ENCODE measurements at regions not wholly inside any gene's neighbourhood (a gene's known extent, or its start where the extent isn't known, plus 50 kb on each side); places are given as distances from the start of the nearest gene placed in this dataset.

DNA sequence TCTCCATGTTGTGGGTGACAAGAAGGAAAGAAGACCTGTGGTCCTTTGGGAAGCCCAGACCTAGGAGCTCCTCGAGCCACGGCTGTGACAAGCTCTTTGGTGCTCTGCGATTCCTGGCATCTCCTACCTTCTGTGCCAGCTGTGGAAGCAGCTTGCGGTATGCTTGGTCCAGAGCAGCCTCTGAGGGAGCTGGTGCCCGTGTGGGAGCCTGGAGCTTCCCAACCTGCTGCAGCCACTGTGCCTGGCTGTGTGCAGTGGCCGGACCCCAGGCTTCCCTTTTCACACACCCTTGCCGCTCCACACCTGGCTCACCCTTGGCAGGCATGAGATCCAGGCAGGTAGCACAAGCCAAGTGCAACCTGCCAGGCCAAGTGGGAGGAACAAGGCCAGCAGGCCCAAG, 1328.6 kb upstream of the SLC39A10 start:
- TF ChIP-seq MYC (IDR thresholded peaks at IDR 0.05; ENCODE audit: low read depth, low read length): no peak
- no peak for TF ChIP-seq EZH2 (IDR thresholded peaks at IDR 0.05; ENCODE audit: borderline replicate concordance, low read depth, low read length, severe bottlenecking)
- no peak for TF ChIP-seq GATA2 (IDR thresholded peaks at IDR 0.05; ENCODE audit: insufficient read depth, insufficient read length, low read depth, low read length)
- no peak for TF ChIP-seq JUN (IDR thresholded peaks at IDR 0.05; ENCODE audit: borderline replicate concordance, insufficient read depth, insufficient read length, low read depth)
- no peak for TF ChIP-seq POLR2A (IDR thresholded peaks at IDR 0.05; ENCODE audit: low read depth, low read length)
- TF ChIP-seq, protein P1, sequence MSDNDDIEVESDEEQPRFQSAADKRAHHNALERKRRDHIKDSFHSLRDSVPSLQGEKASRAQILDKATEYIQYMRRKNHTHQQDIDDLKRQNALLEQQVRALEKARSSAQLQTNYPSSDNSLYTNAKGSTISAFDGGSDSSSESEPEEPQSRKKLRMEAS (IDR thresholded peaks at IDR 0.05; ENCODE audit: insufficient read depth, insufficient read length): no peak
- no peak for TF ChIP-seq POLR2AphosphoS5 (IDR thresholded peaks at IDR 0.05; ENCODE audit: insufficient read depth, low read depth, low read length)
- TF ChIP-seq, protein P2, sequence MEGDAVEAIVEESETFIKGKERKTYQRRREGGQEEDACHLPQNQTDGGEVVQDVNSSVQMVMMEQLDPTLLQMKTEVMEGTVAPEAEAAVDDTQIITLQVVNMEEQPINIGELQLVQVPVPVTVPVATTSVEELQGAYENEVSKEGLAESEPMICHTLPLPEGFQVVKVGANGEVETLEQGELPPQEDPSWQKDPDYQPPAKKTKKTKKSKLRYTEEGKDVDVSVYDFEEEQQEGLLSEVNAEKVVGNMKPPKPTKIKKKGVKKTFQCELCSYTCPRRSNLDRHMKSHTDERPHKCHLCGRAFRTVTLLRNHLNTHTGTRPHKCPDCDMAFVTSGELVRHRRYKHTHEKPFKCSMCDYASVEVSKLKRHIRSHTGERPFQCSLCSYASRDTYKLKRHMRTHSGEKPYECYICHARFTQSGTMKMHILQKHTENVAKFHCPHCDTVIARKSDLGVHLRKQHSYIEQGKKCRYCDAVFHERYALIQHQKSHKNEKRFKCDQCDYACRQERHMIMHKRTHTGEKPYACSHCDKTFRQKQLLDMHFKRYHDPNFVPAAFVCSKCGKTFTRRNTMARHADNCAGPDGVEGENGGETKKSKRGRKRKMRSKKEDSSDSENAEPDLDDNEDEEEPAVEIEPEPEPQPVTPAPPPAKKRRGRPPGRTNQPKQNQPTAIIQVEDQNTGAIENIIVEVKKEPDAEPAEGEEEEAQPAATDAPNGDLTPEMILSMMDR (IDR thresholded peaks at IDR 0.05; ENCODE audit: extremely low read depth in 1 of 2, insufficient read depth in 1 of 2, low read depth in 1 of 2, low read length in 2 of 2): no peak
- TF ChIP-seq FOS (IDR thresholded peaks at IDR 0.05; ENCODE audit: borderline replicate concordance, insufficient read depth, low read length): no peak
- no peaks in the 10 kb centered on the region for H3K4me1 ChIP-seq (ENCODE audit: control insufficient read depth, extremely low read depth, insufficient read depth, low read length)

More for the DNA sequence above, 1328.6 kb upstream of the SLC39A10 start:
- H3K9me3 ChIP-seq (replicated peaks; ENCODE audit: control insufficient read depth, insufficient read depth, low read length): no peaks in the 10 kb centered on the region
- no peaks in the 10 kb centered on the region for H3K36me3 ChIP-seq (ENCODE audit: control insufficient read depth in 2 of 2, extremely low read depth in 1 of 2, insufficient read depth in 2 of 2, low read length in 2 of 2)
- ChIA-PET POLR2A (no interaction called here), CTCF (no interaction called here)
- no peak overlapping the region for H2AFZ ChIP-seq (ENCODE audit: low read depth, low read length)
- no TSS peak for BruUV-seq (replicated peaks)
- H3K4me2 ChIP-seq (ENCODE audit: insufficient read depth, low read length): no peak overlapping the region
- intact Hi-C loops (cut with micrococcal nuclease): no loop called here
- H3K9me1 ChIP-seq (replicated peaks; ENCODE audit: control insufficient read depth, extremely low read depth, insufficient read depth, low read length): no peaks in the 10 kb centered on the region
- no peaks in the 10 kb centered on the region for H4K20me1 ChIP-seq (replicated peaks; ENCODE audit: control insufficient read depth, extremely low read depth, insufficient read depth, low read length)
- H3K27me3 ChIP-seq (ENCODE audit: control insufficient read depth in 2 of 2, insufficient read depth in 2 of 2, low read length in 2 of 2): no peaks in the 10 kb centered on the region
- FAIRE-seq (no peak), DNase-seq (ENCODE audit: low read depth, low spot score) (no peak)
- dilution Hi-C loops (cut with MboI; ENCODE audit: extremely low pct_ligation_motif_present, low sequenced_read_pairs): no loop called here
- no peak overlapping the region for H3K9ac ChIP-seq (replicated peaks; ENCODE audit: extremely low read depth, insufficient read depth, low read length)
- no peaks in the 10 kb centered on the region for H3K79me2 ChIP-seq (ENCODE audit: control insufficient read depth, insufficient read depth, low read length)
- H3K27ac ChIP-seq (ENCODE audit: insufficient read depth, low read depth, low read length): no peak overlapping the region
- no peak overlapping the region for H3K4me3 ChIP-seq (replicated peaks in 1 of 3; ENCODE audit: insufficient read depth in 1 of 3, low read depth in 1 of 3, low read length in 3 of 3)

Data from endothelial cell of umbilical vein (primary cell).